Adrenal gland (tissue), 5 donors: ENCODE measurements at regions not wholly inside any gene's neighbourhood (a gene's known extent, or its start where the extent isn't known, plus 50 kb on each side); places are given as distances from the start of the nearest gene placed in this dataset.

Experiments
- CTCF ChIP-seq, 6 experiments: fragments of 450-650 bp in 4 of 6; fragments of 200-600 bp in 2 of 6; sonication (generic) in 1 of 6; IDR thresholded peaks; 1 replicate in 5 of 6; 2 replicates in 1 of 6; pipeline versions ENCODE4 v1.5.1 to v1.8.0; 2016 to 2021; ENCODE audit warnings: antibody characterized with exemption in 6 of 6, mild to moderate bottlenecking in 2 of 6, moderate library complexity in 1 of 6
- POLR2A ChIP-seq, 2 donors: fragments of 450-650 bp; IDR thresholded peaks; one replicate each; pipeline ENCODE4 v1.6.1; 2017; ENCODE audit warnings: antibody characterized with exemption in 2 of 2, mild to moderate bottlenecking in 2 of 2, moderate library complexity in 1 of 2
- donor health status: DM: no; HTN: no; CAD: no.

- TF ChIP-seq CTCF (IDR thresholded peaks at IDR 0.05) (no peak), POLR2A (IDR thresholded peaks at IDR 0.05) (no peak)
Measured at GRCh38 chr6:138622967-138623366, 123.7 kb upstream of the NHSL1 start.
